DLD1 (cell line): ENCODE measurements at regions not wholly inside any gene's neighbourhood (a gene's known extent, or its start where the extent isn't known, plus 50 kb on each side); places are given as distances from the start of the nearest gene placed in this dataset.

Experiments used
- in situ Hi-C: cut with HindIII; loops from 2 replicates; pipeline ENCODE4 v1.10.0; 2017; ENCODE audit warnings: low sequenced_read_pairs

GRCh38 chr1:118739501-118739900, 248.6 kb downstream of the TBX15 start:
- in situ Hi-C loops, result no loop called here

DNA sequence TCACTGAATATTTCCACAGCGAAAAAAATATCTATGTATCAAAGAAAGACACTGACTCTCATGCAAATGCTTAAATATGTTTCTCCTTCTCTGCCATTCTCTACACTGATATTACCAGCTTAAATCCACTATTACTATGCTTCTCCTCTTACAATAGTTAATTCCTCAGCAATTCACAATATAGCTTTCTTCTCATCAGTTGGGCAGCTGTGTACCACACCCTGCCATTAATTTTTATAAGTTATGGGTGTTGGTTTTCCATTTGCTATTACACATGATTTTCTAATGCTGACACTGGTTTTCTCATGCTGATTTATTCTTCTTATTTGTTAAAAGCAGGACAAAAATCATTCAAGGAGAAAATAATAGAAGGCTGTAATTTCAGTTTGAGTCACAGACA, 251.8 kb downstream of the TBX15 start:
- in situ Hi-C loops, result no loop called here

DNA sequence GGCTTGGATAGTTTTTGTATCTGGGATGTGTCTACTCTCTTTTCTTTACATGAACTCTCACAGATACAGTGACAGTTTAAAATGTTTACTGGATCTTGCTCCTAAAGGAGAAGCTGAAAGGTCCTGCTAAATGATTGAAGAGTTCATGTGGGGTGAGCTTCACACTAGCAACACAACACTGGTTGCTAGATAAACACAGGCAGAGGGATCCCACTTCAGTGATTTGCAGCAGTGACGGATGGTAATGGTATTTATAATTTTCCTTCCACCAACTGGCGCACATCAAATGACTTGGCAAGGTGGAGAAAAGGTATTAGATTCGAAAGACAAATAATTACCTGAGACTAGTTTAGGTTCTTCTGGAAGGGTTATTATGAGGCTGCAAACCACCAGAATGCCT, 270.2 kb downstream of the TBX15 start:
- in situ Hi-C loops, result no loop called here

GRCh38 chr1:118716775-118717174, 271.4 kb downstream of the TBX15 start:
- in situ Hi-C loops, result no loop called here

- in situ Hi-C loops, result no loop called here
Measured at GRCh38 chr1:118711356-118711755, 276.8 kb downstream of the TBX15 start.

- in situ Hi-C loops, result no loop called here
Measured at GRCh38 chr1:118698911-118699310, 289.2 kb downstream of the TBX15 start.

- in situ Hi-C loops, result no loop called here
Measured at GRCh38 chr1:118692143-118692542, 296.0 kb downstream of the TBX15 start.

DNA sequence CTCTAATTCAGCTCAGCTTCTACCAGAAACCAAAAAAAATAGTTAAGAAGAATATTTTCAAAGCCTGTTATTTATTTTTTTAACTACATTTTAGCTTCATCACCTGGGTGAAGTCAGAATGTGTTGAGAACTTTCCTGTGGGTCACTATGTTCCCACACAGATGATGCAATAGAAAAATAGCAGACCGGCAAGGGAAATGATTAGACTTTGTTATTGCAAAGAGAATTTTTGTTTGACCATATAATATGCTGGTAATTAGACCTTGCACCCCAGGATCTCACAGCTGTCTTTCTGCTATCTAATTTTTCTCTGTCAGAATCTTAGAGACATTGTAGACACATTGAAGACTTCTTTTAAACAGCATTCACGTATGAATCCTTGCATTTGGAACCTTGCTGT, 299.3 kb downstream of the TBX15 start:
- in situ Hi-C loops, result no loop called here

- in situ Hi-C loops, result no loop called here
Measured at GRCh38 chr1:118661769-118662320, 326.3 kb downstream of the TBX15 start.

DNA sequence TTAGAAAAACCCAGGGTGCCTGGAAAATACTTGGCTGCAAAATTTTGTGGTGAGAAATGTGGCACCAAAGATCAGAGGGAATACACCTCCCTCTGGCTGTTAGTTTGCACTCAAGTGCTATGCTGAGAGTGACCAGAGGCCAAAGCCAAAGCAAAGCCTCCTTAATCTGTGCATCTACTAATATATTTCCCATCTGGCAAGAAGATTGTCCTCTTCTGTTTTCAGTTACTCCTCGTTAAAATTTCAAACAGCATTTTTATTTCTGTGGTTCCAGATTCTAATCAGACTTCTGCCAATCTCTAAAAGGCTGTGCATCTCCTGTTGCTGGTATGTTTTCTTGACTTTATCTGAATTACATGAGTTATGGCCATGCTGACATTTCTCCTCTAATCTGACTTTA, 327.4 kb downstream of the TBX15 start:
- in situ Hi-C loops, result no loop called here

GRCh38 chr1:118659646-118660045, 328.5 kb downstream of the TBX15 start:
- in situ Hi-C loops, result no loop called here

DNA sequence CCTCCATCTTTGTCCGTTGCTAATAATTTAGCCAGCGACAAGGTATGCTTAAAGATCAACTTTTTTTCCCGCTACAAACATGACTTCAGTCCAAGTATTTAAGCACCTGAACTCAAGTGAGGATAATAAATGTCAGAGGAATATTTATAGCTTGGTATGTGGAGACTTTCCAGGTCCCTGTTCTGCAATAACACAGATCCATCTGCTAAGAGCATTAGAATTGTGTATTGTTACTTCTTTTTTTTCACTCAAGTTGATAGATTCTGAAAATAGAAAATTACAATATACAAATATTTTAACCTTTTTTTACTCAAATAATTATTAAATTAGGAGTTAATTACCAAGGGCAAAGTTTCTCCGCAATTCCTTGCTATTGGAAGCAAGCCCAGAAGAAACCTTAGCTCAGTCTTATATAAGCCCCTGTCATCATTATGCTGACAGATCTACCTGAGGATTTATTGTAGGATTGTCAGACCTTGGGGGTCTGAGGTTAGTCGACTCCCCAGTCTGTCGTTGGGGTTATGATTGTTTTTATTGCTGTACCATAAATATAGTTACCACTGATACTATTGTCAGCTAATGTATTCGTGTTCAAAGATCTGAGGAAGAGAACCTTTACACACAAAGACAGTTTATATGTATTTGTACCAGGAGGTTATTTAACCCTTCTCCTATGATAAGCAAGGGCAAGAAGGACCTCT, 337.9 kb downstream of the TBX15 start:
- in situ Hi-C loops, result no loop called here

DNA sequence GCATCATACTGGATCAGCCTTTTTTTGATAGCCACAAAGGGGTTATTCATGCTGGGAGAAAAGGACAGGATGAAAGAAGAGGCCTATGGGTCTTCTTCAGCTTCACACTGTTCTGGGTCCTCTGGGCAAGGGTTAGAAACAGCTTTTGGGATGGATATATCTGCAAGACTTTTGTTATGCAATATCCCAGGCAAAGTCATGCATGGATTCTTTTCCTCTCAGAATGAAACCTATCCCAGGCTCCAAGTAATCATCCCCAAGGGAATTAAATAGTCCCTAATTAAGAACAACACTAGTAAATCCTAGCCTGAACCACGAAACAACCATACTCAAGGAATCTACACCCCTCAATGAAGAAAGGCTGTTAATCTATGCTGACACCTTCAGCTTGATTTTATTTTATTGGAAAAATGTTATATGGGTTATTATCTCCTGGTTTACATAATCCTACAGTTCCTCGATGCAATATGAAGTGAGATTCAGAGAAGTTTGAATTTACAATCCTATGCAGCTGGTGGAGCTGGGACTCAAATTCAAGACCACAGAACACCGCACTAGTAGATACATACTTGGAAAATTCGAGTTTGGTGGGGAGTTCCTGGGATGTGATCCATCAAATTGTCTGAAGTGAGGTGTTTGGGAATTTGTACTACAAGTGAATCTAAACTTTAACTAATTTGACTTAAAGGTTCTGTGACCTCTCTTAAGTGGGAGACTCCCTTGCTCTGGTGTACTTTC, 338.6 kb downstream of the TBX15 start:
- in situ Hi-C loops, result no loop called here

DNA sequence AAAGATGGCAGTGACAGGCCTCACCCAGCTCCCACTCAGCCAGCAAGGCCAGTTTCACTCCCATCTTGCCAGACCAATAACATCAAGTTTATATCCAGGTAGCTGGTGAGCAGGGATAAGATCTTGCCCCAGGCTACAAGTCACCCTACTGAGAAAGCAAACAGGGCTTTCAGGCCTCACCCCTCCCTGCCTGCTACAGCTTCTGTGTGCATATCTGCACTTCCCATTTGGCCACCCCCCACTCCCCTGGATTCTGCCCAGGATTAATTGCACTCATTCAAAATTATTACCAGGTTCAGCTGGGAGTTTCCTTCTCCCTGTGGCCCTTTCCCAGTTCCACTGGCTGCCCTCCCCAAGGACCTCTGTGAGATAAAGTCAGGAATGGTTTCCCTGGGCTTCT, 352.1 kb downstream of the TBX15 start:
- in situ Hi-C loops, result no loop called here

- in situ Hi-C loops, result no loop called here
Measured at GRCh38 chr1:118627435-118627834, 360.7 kb downstream of the TBX15 start.

DNA sequence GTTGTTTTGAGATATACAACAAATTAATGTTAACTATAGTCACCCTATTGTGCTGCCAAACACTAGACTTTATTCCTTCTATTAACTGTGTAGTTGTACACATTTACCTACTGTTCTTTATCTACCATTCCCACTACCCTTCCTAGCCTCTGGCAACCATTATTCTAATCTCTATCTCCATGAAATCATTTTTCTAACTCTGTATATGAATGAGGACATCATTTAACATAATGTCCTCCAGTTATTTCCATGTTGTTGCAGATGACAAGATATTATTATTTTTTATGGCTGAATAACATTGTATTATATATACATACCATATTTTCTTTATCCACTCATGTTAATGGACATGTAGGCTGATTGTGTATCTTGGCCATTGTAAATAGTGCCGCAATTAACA, 366.3 kb downstream of the TBX15 start:
- in situ Hi-C loops, result no loop called here

DNA sequence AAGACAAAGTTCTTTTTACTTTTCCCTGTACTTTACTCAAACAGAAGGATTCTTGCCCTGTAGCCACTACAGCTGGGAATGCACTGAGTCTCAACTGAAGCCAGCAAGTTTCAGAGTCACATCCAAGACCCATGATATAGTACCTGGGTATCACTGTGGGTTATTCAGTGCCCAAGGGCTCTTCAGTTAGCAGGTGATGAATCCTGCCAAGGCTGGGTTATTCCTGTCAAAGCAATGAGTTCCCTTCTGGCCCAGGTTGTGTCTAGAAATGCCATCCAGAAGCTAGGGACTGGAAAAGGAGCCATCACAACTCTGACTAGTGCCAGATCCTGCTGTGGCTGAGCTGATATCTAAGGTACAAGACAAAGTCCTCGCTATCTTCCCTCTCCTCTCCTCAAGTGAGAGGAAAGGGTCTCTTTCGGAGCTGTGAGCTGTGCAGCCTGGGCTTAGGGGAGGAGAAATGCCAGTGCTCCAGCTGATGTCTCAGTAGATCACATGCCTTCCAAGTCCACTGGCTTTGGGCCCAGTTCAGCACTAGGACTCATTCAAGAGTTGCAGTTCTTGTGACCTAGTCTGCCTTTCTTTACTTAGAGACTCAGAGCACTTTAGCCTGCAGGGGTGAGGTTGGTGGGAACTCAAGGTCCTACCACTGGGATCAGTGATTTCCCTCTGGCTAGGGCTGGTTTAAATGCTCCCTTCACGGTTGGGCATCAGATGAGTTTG, 369.4 kb downstream of the TBX15 start:
- in situ Hi-C loops, result no loop called here

- in situ Hi-C loops, result no loop called here
Measured at GRCh38 chr1:118617916-118618315, 370.2 kb downstream of the TBX15 start.

DNA sequence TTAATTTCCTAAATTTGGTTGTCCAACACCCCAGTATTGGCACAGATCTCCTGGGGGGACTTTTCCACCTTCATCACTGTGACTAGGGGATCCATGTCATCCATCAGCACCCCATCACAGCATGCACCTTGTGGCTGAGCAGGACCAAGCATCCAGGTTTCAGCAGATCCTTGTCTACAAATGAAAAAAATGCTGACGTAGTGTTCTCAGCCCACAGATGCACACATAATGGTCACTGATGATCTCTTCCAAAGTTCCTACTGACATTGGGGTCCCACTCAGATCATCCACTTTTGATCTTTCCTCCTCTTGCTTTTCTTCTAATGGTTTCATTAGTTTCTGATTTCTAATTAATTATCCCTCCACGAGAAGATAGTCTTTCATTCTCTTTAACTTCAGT, 373.1 kb downstream of the TBX15 start:
- in situ Hi-C loops, result no loop called here

DNA sequence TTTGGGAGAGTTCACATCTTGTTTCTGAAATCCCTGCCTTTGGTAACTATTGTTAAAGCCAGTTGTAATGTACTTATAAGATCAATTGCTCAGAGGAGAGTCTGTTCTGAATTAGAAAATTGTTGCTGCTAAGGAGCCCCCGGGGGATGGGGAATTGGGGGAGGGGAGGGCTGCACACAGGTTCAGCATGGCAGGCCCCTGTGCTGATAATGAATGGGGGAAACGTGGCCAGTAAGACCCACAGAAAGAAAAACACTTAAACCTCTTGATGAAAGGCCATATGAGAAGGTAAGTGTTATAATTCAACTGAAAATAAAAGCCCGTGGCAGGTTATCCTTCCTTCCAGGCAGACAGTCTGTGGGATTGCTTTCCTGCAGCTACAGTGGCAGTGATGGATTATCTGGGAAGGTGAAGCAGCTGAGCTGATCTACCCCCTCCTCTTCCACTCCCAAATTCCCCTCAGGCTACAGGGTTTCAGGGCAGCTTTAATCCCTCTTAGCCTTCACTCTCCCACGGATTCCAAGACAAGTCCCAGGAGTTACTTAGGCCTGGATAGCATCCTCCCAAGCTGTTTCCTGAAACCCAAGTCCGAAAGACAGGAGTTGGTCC, 398.8 kb downstream of the TBX15 start:
- in situ Hi-C loops, result no loop called here

GRCh38 chr1:118588566-118588965, 399.6 kb downstream of the TBX15 start:
- in situ Hi-C loops, result no loop called here
